SU-DHL-6 (cell line): ENCODE measurements at regions not wholly inside any gene's neighbourhood (a gene's known extent, or its start where the extent isn't known, plus 50 kb on each side); places are given as distances from the start of the nearest gene placed in this dataset.

Experiments used
- CTCF ChIP-seq: fragments of 200-600 bp; sonication (generic); IDR thresholded peaks from one replicate; pipeline ENCODE4 v1.5.1; 2017; ENCODE audit warnings: antibody characterized with exemption, mild to moderate bottlenecking, low read length, moderate library complexity; ENCODE audit not compliant: insufficient read depth, poor library complexity, severe bottlenecking
- EZH2phosphoT487 ChIP-seq: fragments of 200-600 bp; sonication (generic), shearing (Covaris generic); conservative IDR thresholded peaks from 2 replicates; pipeline ENCODE4 v1.6.1; 2018; ENCODE audit warnings: mild to moderate bottlenecking, antibody characterized with exemption, low read length, moderate library complexity, mixed read lengths

- TF ChIP-seq CTCF, result no peak
- no peak for TF ChIP-seq EZH2phosphoT487
Measured at GRCh38 chr2:42996528-42996927, 204.1 kb upstream of the HAAO start.
